ENCODE measurements at regions not wholly inside any gene's neighbourhood (a gene's known extent, or its start where the extent isn't known, plus 50 kb on each side); places are given as distances from the start of the nearest gene placed in this dataset.

DNA sequence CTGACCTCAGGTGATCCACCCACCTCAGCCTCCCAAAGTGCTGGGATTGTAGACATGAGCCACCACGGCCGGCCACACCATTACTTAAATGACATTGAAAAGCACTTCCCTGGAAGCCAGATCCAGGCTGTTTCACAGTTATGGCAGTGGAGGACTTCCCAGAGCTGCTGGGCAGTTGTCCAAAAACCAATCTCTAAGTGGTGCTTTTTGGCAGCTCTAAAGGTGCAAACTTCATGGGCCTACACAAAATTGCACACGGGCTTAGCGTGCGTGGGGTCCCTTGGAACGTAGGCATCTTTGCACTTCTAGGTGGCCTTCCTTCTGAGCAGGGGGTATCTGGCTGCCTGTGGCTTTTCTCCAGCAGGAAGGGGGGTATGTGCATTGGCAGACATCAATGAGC, 172.3 kb downstream of the SHOX start:
- ATAC-seq (replicated peaks) (no peak), DNase-seq (no peak)
- Mint-ChIP-seq H3K27me3 (no peaks in the 10 kb centered on the region), H3K4me1 (ENCODE audit: low read depth in 2 of 2) (peaks cover 0 to 1% of the 10 kb centered on the region in 2 donors), H3K4me3 (no peak overlapping the region), H3K9me3 (peaks cover 5 to 7% of the 10 kb centered on the region in 2 donors), H3K27ac (no peak overlapping the region), H3K36me3 (ENCODE audit: insufficient read depth) (peaks cover 2% of the 10 kb centered on the region)

DNA sequence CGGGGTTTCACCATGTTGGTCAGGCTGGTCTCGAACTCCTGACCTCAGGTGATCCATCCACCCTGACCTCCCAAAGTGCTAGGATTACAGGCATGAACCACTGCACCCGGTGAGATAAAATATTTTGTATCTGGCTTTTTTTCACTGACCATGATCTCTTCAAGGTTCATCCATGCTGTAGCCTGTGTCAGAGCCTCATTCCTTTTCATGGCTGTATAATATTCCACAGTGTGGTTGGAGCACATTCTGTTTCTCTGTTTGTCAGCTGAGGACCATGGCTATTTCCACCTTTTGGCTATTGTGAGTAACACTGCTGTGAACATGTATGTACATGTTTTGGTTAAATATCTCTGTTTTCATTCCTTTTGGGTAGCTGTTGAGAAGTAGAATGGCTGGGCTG, 169.2 kb downstream of the SHOX start:
- no peak for ATAC-seq (replicated peaks)

DNA sequence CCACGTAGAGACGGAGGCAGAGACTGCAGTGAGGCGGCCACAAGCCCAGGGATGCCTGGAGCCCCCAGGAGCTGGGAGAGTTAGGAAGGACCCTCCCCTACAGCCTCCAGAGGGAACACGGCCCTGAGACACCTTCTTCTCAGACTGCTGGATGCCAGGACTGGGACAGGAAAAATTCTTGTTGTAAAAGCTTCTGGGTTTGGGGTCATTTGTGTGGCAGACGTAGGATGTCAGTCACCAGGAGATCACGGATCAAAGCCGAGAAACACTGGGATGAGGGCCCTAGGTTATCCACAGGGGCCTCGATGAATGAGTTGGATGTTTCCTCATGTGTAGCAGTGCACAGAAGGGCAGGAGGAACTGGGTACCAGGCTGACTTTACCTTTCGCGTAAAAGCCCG, 163.7 kb downstream of the SHOX start:
- Mint-ChIP-seq H3K27ac (no peak overlapping the region), H3K27me3 (no peaks in the 10 kb centered on the region), H3K4me3 (no peak overlapping the region), H3K36me3 (ENCODE audit: insufficient read depth) (no peaks in the 10 kb centered on the region), H3K4me1 (ENCODE audit: low read depth in 2 of 2) (no peaks in the 10 kb centered on the region), H3K9me3 (peaks cover 0 to 2% of the 10 kb centered on the region in 2 donors)
- ATAC-seq (replicated peaks) (no peak), DNase-seq (no peak)

More for the DNA sequence above, 169.2 kb downstream of the SHOX start:
- Mint-ChIP-seq H3K4me3 (no peak overlapping the region), H3K9me3 (peaks cover 5 to 7% of the 10 kb centered on the region in 2 donors), H3K4me1 (ENCODE audit: low read depth in 2 of 2) (no peaks in the 10 kb centered on the region), H3K36me3 (ENCODE audit: insufficient read depth) (peaks cover 2% of the 10 kb centered on the region), H3K27ac (no peak overlapping the region), H3K27me3 (no peaks in the 10 kb centered on the region)
- DNase-seq, result no peak

DNA sequence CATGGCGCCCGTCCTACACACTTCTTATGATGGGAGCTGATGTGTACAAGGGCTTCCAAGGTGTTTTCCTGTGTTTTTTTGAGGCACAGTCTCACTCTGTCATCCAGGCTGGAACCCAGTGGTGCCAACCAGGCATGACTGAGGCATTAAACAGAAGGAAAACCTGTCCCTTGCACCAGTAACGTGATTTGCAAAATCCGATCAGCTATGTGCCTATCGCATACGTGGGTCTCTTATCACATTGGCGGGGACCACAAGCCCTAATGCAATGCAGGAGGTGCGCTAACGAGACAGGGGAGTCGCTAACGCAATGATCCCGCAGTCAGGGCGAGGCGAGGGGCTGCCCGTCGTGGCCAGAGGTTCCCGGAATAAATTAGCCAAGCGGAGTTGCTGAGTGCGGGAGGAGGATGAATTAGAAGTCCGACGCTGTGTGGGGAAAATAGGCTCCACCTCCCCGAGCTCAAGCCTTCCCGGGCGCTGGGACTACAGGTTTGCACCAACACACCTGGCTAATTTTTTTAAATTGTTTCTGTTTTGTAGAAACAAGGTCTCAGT, 162.7 kb downstream of the SHOX start:
- Mint-ChIP-seq H3K4me3 (no peak overlapping the region), H3K36me3 (ENCODE audit: insufficient read depth) (no peaks in the 10 kb centered on the region), H3K27me3 (peaks cover 0 to 7% of the 10 kb centered on the region in 2 donors), H3K4me1 (ENCODE audit: low read depth in 2 of 2) (no peaks in the 10 kb centered on the region), H3K9me3 (peaks cover 0 to 4% of the 10 kb centered on the region in 2 donors), H3K27ac (no peak overlapping the region)
- DNase-seq (no peak), ATAC-seq (replicated peaks) (no peak)

DNA sequence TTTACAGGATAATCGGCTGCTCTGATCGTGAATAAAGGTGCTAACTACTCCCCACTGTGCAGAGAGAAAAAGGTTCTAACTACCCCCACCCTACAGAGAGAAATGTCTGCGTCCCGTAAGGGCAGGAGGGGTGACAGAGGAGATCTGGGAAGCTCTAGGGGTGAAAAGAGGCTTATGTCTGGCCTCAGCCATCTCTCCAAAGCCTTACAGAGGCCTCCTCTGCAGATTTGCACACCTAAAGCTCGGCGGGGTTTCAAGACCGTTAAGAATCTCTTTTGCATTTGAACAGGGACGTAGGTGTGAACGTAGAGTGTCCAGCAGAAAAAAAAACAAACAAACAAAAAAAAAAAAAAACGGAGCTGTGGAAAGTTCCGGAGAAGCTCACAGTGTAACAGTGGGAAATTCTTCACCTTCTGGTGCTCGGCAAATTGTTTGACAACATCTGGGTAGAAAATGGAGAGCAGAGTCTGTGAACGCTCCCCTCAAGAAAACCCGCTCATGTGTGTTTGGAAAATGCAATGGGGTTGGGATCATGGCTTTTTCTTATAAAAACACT, 161.0 kb downstream of the SHOX start:
- no peak for DNase-seq
- ATAC-seq (replicated peaks), result no peak
- peaks cover 0 to 7% of the 10 kb centered on the region in 2 donors for H3K27me3 Mint-ChIP-seq
- no peak overlapping the region for H3K27ac Mint-ChIP-seq
- no peaks in the 10 kb centered on the region for H3K36me3 Mint-ChIP-seq (ENCODE audit: insufficient read depth)
- H3K9me3 Mint-ChIP-seq, result peaks cover 0 to 4% of the 10 kb centered on the region in 2 donors
- no peaks in the 10 kb centered on the region for H3K4me1 Mint-ChIP-seq (ENCODE audit: low read depth in 2 of 2)
- no peak overlapping the region for H3K4me3 Mint-ChIP-seq

DNA sequence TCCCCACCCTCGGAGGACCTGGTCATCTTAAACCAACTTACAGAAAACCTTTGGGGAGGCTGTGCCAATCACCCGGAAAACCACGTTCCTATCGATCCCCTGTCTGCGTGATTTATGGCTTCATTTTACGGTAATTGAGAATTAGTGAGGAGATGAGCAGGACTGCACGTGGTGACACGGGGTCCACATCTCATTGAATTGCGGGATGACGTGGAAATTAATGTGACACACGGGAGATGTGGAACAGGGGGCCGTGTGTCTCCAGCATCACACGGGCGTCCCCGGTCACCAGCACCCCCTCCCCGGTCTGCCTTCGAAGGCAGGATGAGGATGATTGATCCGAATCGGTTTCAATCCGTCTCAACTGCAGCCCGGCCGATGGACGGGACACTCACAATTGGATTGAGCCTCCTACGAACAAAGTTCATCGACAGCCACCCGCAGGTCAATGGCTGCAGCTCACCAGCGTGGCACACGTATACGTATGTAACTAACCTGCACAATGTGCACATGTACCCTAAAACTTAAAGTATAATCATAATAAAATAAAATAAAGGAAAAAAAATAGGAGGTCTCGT, 160.3 kb downstream of the SHOX start:
- DNase-seq (no peak), ATAC-seq (replicated peaks) (no peak)
- H3K4me1 Mint-ChIP-seq (ENCODE audit: low read depth in 2 of 2), result no peaks in the 10 kb centered on the region
- H3K9me3 Mint-ChIP-seq, result peaks cover 0 to 4% of the 10 kb centered on the region in 2 donors
- H3K4me3 Mint-ChIP-seq, result no peak overlapping the region
- H3K27ac Mint-ChIP-seq, result no peak overlapping the region
- peaks cover 0 to 7% of the 10 kb centered on the region in 2 donors for H3K27me3 Mint-ChIP-seq
- no peaks in the 10 kb centered on the region for H3K36me3 Mint-ChIP-seq (ENCODE audit: insufficient read depth)

DNA sequence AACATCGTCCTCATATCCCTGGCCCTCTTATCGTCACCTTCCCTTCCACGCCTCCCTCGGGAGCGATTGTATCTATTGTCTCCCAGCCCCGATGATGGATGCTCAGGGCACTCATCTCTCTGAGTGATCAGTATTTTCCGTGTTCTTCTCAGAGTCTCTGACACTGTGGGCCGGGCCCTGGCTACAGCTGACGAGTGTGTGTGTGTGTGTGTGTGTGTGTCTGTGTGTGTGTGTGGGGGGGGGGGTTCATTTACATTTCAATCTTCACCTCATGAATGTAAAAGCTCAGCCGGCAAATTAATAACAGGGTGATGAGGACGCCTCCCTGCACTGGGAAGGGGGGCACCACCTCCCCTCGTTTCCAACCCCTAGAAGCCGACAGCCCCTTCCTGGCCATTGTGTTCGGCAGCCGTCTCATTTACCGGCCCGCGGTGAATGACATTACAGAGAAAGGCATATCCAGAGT, 159.5 kb downstream of the SHOX start:
- peaks cover 0 to 6% of the 10 kb centered on the region in 2 donors for H3K9me3 Mint-ChIP-seq
- no peak overlapping the region for H3K4me3 Mint-ChIP-seq
- no peak overlapping the region for H3K27ac Mint-ChIP-seq
- H3K27me3 Mint-ChIP-seq, result peaks cover 0 to 7% of the 10 kb centered on the region in 2 donors
- DNase-seq (no peak), ATAC-seq (replicated peaks) (no peak)
- H3K36me3 Mint-ChIP-seq (ENCODE audit: insufficient read depth), result no peaks in the 10 kb centered on the region
- H3K4me1 Mint-ChIP-seq (ENCODE audit: low read depth in 2 of 2), result no peaks in the 10 kb centered on the region

DNA sequence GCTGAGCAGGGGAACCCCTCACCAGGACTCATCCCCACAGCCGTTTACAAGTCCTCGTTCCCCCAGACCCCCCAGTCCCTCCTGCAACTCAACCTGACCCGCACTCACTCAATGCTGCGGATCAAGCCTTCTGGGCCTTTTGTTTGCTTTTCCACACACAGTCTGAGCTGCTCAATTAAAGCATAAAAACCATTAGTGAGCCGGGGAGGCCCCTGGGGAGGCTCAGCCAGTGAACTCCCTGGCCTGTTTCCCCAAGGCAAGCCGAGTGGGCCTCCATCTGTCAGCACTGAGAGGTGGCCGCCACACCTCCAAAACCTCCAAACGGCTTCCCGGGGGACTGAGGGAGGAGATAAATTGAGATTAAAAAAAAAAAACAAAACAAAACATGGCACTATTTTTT, 158.5 kb downstream of the SHOX start:
- H3K9me3 Mint-ChIP-seq, result peaks cover 0 to 11% of the 10 kb centered on the region in 2 donors
- H3K4me3 Mint-ChIP-seq, result no peak overlapping the region
- H3K27ac Mint-ChIP-seq, result no peak overlapping the region
- DNase-seq (no peak), ATAC-seq (replicated peaks) (no peak)
- H3K36me3 Mint-ChIP-seq (ENCODE audit: insufficient read depth), result no peaks in the 10 kb centered on the region
- peaks cover 0 to 7% of the 10 kb centered on the region in 2 donors for H3K27me3 Mint-ChIP-seq
- H3K4me1 Mint-ChIP-seq (ENCODE audit: low read depth in 2 of 2), result no peaks in the 10 kb centered on the region

DNA sequence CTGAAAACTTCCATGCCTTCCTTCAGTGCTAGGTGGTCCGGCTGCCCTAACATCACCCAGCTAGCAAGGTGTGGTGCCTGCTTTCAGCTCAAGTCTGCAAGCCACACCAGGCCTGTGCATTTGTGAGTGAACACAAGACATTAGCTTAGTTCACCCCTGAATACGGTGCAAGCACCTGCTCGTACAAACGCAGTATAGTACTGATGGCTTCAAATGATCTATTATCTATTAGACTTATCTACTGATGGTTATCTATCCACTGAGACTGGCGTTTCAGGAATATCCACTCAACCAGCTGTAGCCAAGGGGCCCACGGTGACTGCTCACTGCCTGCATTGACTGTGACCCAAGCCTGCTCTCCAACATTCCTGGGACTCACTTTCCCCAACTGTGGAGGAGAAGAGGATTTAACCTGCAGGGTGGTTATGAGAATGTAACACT, 155.9 kb downstream of the SHOX start:
- Mint-ChIP-seq H3K4me3 (no peak overlapping the region), H3K36me3 (ENCODE audit: insufficient read depth) (no peaks in the 10 kb centered on the region), H3K4me1 (ENCODE audit: low read depth in 2 of 2) (no peaks in the 10 kb centered on the region), H3K27me3 (peaks cover 0 to 7% of the 10 kb centered on the region in 2 donors), H3K9me3 (peaks cover 0 to 11% of the 10 kb centered on the region in 2 donors), H3K27ac (no peak overlapping the region)
- DNase-seq (no peak), ATAC-seq (replicated peaks) (no peak)

DNA sequence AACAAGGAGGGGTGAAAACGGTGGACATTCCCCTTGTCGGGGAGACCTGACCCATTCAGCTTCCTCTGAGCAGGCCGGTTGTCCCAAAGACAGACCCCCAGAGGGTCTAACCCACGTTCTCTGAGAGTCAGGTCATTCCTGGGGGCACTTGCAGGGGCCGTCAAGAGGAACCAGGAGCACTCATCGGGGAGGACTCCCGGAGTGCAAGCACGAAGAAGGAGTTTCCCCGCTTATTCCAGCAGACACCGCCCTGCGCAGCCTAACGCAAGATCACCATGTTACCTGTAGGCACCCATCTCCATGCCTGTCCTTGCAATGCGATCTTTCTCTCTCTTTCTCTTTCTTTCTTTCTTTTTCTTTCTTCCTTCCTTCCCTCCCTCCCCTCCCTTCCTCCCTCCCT, 154.2 kb downstream of the SHOX start:
- H3K36me3 Mint-ChIP-seq (ENCODE audit: insufficient read depth), result no peaks in the 10 kb centered on the region
- H3K27ac Mint-ChIP-seq, result no peak overlapping the region
- H3K9me3 Mint-ChIP-seq, result peaks cover 0 to 10% of the 10 kb centered on the region in 2 donors
- ATAC-seq (replicated peaks) (no peak), DNase-seq (no peak)
- H3K27me3 Mint-ChIP-seq, result peaks cover 0 to 7% of the 10 kb centered on the region in 2 donors
- no peaks in the 10 kb centered on the region for H3K4me1 Mint-ChIP-seq (ENCODE audit: low read depth in 2 of 2)
- H3K4me3 Mint-ChIP-seq, result no peak overlapping the region

DNA sequence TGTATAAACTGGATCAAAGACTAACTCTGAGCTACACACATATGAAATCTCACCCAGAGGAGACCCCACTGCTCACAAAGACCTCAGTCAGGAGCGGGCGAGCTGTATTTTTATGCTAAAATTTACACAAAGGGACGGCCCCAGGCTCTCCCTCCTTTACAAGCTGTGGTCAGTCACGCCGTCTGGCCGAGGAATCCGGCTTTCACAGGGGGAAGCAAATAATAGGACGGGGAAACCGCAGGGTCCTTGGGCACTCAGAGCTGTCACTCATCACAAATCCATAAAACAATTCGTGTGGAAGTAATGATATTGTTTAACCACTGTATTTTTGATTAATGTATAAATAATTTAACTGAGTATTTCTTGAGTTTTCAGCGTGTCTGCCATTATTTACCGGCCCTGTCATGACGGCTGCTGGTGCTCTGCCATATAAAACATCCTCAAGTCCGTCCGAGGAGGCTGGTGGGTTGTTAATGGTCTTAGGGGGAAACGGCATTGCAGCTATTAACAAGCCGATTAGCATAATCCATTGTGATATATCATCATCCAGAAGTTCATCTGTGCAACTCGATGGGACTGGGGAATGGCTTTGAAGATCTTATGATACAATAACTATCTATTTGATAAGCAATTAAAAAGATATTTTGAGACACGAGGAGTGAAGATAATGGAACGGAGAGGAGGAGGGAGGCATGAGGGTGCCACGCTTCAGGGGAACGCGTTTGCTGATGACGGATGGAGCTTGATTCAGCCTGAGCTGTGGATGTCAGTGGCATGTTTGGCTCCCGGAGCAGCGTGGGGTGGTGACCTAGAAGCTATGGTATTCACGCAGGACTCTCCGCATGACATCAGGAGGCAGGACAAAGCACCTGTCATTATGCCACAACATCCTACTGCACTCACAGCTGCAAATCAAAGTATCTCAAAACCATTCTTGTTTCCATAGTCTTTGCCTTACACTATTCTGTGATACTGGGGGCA, 150.9 kb downstream of the SHOX start:
- Mint-ChIP-seq H3K4me1 (ENCODE audit: low read depth in 2 of 2) (no peaks in the 10 kb centered on the region), H3K9me3 (peaks cover 9 to 11% of the 10 kb centered on the region in 2 donors), H3K27me3 (no peaks in the 10 kb centered on the region), H3K4me3 (no peak overlapping the region), H3K27ac (no peak overlapping the region), H3K36me3 (ENCODE audit: insufficient read depth) (no peaks in the 10 kb centered on the region)
- ATAC-seq (replicated peaks), result no peak
- no peak for DNase-seq

DNA sequence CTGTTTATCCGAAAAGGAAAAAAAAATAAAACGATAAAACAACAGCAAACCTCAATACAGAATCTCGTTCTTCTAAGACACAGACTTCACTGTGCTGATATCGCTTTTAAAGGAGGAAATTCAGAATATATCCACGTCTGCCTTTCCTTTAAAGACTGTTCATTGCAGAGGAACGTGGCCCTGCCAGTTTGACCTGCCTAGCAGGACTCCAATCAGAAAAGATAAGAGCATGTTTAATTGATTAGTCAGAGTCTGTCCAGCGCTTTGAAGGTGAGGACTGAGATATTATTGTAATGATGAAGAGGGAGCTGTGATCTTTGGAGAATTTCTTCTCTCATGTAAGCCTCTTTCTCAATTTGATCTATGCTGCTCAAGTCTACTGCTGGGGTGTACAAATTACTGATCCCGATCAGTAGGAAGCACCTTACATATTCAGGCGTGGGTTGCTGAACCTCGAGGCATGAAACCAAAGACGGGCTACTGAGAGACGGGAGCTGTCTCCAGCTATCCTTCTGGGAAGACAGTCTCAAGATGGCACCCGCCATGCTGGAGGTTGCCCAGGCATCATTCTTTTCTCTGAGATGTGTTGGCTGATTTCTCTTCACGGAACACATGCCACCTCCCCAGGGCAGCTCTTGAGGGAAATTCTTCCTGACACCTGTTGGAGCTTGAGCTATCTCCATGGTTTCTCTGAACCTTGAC, 146.1 kb downstream of the SHOX start:
- Mint-ChIP-seq H3K4me3 (no peak overlapping the region), H3K27ac (no peak overlapping the region), H3K27me3 (no peaks in the 10 kb centered on the region), H3K4me1 (ENCODE audit: low read depth in 2 of 2) (no peaks in the 10 kb centered on the region), H3K9me3 (peaks cover 5 to 11% of the 10 kb centered on the region in 2 donors), H3K36me3 (ENCODE audit: insufficient read depth) (no peaks in the 10 kb centered on the region)
- ATAC-seq (replicated peaks) (no peak), DNase-seq (no peak)

DNA sequence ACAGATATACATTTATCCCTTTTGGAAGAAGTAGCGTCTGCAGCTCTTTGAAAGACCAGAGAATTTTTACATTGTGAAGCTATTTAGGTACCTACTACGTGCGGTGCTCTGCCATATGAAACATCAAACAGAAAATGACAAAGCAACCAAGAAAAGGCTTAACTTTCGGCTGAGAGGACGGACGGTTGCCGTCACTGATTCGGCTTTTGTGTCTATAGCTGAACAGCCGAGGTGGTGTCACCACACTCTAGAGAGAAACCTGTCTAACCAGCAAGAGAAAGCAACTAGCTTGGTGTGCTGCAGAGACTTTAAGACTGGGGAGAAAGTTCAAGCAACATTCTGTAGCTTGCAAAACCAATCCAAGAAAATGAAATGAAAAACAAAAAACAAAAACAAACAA, 145.5 kb downstream of the SHOX start:
- ATAC-seq (replicated peaks) (no peak), DNase-seq (no peak)
- no peak overlapping the region for H3K4me3 Mint-ChIP-seq
- H3K36me3 Mint-ChIP-seq (ENCODE audit: insufficient read depth), result no peaks in the 10 kb centered on the region
- H3K27me3 Mint-ChIP-seq, result no peaks in the 10 kb centered on the region
- no peak overlapping the region for H3K27ac Mint-ChIP-seq
- no peaks in the 10 kb centered on the region for H3K4me1 Mint-ChIP-seq (ENCODE audit: low read depth in 2 of 2)
- peaks cover 5 to 11% of the 10 kb centered on the region in 2 donors for H3K9me3 Mint-ChIP-seq
